ENCODE measurements at regions not wholly inside any gene's neighbourhood (a gene's known extent, or its start where the extent isn't known, plus 50 kb on each side); places are given as distances from the start of the nearest gene placed in this dataset.
"Not testable (repeated sequence)": the region's sequence is repeated elsewhere in the genome, so short reads cannot be mapped to it uniquely, and the experiment has no call there.

DNA sequence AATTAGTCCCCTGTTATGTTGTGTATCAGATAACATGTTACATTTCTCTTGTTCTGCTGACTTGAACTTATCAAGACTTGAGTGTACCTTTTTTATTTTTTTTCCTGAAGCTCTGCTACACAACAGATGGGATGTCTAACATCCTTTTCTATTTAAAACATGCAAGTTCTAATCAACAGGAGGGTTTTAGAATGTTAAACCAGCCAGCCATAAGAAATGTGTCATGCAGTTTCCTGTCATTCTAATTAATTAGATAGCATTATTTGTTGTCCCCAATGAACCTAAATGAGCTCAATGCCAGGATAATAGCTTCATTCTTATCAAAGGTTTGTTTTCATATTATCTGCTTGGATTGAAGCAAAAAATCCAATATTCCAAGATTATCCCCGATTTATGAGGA lies 958.2 kb downstream of the PCDH7 start:
- FAIRE-seq, result no peak

DNA sequence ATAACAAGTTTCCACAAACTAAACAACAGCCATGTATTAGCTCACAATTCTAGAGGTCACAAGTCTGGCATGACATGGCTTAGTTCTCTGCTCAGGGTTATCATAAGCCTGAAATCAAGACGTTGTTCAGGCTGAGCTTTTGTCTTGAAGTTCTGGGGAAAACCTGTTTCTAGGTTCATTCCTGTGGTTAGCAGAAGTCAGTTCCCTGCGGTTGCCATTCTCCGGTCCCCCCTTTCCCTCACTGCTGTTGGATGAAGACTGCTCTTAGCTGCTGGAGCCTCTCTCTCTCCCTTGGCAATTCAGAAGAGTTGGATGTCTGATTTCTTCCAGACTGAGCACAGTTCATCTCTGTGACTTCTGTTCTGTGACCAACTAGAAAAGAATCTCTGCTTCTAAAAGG lies 962.6 kb downstream of the PCDH7 start:
- FAIRE-seq, result no peak

DNA sequence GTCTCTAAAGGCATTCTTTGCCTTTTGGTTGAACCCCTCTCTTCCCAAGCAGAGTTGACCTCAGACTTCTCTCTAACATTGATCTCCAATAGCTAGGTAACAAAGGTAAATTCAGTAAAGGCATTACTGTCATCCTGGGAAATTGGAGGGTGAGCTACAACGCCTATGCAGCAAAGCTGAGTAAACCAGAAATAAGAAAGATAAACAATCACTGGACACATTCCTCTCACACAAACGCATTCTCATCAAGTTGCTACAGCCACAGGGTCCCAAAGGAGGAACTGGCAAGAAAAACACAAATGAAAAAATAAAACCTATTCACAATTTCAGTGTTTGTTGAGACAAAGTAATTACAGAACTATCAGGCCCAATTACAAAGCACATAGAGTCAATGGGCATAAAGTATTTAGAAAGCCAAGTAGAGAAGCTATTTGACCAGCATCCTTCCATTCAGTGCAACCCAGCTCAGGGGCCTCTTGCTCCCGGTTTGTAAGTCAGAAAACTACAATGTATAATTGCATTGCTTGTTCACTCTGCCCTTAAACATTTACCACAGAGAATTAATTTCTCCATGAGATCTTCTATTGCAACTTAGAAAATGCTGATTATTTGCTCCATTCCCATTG lies 967.7 kb downstream of the PCDH7 start:
- no peak for FAIRE-seq

- FAIRE-seq, result no peak
Observed at GRCh38 chr4:31692399-31692940, 972.3 kb downstream of the PCDH7 start.

GRCh38 chr4:31701256-31701655 lies 981.1 kb downstream of the PCDH7 start:
- no peak for FAIRE-seq

GRCh38 chr4:31702326-31702725 lies 982.2 kb downstream of the PCDH7 start:
- no peak for FAIRE-seq

GRCh38 chr4:31714238-31714637 lies 994.1 kb downstream of the PCDH7 start:
- FAIRE-seq, result no peak

DNA sequence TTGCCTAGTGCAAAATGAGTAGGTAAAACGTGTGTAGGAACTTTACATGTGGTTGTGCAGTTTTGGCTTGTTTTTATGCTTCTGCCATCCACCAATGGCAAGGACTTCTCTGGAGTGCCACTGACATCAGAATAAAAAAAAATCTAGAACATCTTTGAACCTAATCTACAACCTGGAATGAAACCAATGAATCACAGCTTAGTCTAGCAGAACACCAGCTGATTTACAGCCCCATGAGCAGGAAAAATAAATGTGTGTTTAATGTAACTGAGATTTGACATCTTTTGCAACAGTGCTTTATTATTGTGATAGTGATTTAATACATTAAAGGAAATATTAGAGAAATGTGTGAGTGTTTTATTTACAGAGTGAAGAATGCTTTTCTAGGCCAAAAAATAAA lies 995.1 kb downstream of the PCDH7 start:
- no peak for FAIRE-seq

- FAIRE-seq, result no peak
Observed at GRCh38 chr4:31727030-31727429, 1006.9 kb downstream of the PCDH7 start.

- no peak for FAIRE-seq
Observed at GRCh38 chr4:31735004-31735403, 1014.8 kb downstream of the PCDH7 start.

GRCh38 chr4:31737419-31737818 lies 1017.2 kb downstream of the PCDH7 start:
- FAIRE-seq, result no peak

- FAIRE-seq, result no peak
Observed at GRCh38 chr4:31741326-31741725, 1021.2 kb downstream of the PCDH7 start.

- no peak for FAIRE-seq
Observed at GRCh38 chr4:31748382-31748781, 1028.2 kb downstream of the PCDH7 start.

- FAIRE-seq, result not testable (repeated sequence)
Observed at GRCh38 chr4:31750581-31750980, 1030.4 kb downstream of the PCDH7 start.

DNA sequence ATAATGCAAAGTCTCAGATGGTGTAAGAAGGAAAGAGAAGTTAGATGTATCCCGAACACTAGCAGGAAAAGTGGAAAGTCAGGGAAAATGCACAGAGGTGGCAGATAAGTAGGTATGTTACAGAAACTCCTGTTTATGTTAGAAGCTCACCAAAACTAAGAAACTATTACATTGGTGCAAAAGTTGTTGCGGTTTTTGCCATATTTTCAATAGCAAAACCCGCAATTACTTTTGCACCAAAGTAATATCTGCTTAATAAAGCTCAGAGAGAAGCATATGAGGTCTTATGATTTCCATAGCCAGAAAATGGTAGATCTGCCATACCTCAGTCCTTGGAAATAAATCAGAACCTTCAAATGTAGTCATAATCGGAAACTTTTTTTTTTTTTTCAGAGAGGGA lies 1035.6 kb downstream of the PCDH7 start:
- FAIRE-seq, result no peak

GRCh38 chr4:31768756-31769155 lies 1048.6 kb downstream of the PCDH7 start:
- no peak for FAIRE-seq

DNA sequence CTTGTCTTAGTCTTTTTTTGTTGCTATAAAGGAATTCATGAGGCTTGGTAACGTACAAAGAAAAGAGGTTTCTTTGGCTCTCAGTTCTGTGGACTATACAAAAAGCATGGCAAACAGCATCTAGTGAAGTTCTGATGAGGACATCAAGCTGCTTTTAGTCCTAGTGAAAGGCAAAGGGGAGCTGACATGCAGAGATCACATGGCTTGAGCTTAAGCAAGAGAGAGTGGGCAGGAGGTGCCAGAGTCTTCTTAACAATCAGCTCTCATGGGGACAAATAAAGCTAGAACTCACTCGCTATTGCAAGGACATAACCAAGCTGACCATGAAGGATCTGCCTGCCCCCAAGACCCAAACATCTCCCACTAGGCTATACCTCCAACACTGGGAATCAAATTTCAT lies 1063.1 kb downstream of the PCDH7 start:
- no peak for FAIRE-seq

- no peak for FAIRE-seq
Observed at GRCh38 chr4:31784558-31784957, 1064.4 kb downstream of the PCDH7 start.

- no peak for FAIRE-seq
Observed at GRCh38 chr4:31787701-31788100, 1067.5 kb downstream of the PCDH7 start.

GRCh38 chr4:31788676-31789075 lies 1068.5 kb downstream of the PCDH7 start:
- FAIRE-seq, result no peak

DNA sequence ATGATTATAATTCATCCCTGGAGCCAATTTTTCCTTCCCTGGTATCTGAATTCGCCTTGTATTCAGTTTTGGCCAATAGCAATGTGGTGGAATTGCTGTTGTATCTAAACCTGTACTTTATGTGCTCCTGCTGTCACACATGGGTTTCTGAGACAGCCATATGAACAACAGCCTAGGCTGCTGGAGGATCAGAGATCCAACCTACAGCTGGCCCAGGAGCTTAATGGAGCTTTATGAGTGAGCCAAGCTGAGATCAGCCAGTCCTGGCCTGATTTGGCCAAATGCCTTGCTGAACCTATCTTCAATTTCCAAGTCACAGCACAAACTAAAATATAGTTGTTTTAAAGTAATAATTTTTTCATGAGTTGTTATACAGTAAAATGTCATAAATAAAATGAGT lies 1071.5 kb downstream of the PCDH7 start:
- FAIRE-seq, result no peak

DNA sequence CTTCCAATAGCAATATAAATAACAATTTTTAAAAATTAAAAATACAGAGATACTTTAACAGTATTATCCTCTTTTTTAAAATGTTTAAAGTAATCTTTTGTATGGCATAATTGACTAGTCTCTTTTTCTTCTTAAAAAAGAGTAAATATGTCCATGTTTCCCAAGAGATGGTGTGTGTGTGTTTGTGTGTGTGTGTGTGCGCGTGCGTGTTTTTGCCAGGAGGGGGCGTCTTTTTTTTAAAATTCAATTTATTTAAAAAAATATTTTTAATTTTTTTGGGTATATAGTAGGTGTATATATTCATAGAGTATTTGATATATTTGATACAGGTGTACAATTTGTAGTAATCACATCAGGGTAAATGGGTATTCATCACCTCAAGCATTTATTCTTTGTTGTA lies 1073.7 kb downstream of the PCDH7 start:
- FAIRE-seq, result no peak

GRCh38 chr4:31797052-31797451 lies 1076.9 kb downstream of the PCDH7 start:
- not testable (repeated sequence) for FAIRE-seq

DNA sequence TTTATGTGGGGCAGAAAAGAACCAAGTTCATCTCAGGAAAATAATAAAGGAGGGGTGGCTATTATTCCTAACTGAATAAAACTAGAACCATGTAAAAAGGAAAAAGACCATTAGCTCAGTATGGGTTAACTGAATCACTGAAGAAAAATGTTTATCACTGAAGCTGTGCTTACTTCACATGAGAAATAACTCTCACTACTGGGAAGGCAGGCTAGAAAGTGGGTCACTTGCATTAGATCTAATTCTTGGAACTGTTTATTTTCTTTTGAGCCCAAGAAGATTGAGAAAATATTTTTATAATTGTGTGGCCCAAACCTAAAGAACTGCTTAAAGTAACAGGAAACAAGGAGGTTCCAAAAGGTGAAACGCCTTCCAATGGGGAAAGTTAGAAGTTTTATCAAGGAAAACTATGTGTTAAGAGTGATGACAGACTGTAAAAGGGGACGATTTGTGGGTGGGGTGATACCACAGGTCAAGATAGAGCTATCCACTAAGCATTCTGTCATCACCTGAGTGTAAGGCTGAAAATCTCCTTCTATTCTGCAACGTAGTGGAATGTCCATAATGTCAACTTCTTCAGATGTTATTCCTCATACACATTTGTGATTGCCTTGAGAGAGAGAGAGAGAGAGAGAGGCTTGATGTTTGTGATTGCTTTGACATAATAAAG lies 1083.5 kb downstream of the PCDH7 start:
- FAIRE-seq, result no peak

- no peak for FAIRE-seq
Observed at GRCh38 chr4:31807036-31807435, 1086.9 kb downstream of the PCDH7 start.
